ENCODE measurements at regions not wholly inside any gene's neighbourhood (a gene's known extent, or its start where the extent isn't known, plus 50 kb on each side); places are given as distances from the start of the nearest gene placed in this dataset.

GRCh38 chr18:71018816-71019215 is 730.0 kb downstream of the SOCS6 start:
- TF ChIP-seq, protein P1, sequence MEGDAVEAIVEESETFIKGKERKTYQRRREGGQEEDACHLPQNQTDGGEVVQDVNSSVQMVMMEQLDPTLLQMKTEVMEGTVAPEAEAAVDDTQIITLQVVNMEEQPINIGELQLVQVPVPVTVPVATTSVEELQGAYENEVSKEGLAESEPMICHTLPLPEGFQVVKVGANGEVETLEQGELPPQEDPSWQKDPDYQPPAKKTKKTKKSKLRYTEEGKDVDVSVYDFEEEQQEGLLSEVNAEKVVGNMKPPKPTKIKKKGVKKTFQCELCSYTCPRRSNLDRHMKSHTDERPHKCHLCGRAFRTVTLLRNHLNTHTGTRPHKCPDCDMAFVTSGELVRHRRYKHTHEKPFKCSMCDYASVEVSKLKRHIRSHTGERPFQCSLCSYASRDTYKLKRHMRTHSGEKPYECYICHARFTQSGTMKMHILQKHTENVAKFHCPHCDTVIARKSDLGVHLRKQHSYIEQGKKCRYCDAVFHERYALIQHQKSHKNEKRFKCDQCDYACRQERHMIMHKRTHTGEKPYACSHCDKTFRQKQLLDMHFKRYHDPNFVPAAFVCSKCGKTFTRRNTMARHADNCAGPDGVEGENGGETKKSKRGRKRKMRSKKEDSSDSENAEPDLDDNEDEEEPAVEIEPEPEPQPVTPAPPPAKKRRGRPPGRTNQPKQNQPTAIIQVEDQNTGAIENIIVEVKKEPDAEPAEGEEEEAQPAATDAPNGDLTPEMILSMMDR (IDR thresholded peaks at IDR 0.05 in 4 of 5, conservative IDR thresholded peaks at IDR 0.05 in 1 of 5): no peak
- TF ChIP-seq POLR2A (IDR thresholded peaks at IDR 0.05): no peak
